ENCODE measurements at regions not wholly inside any gene's neighbourhood (a gene's known extent, or its start where the extent isn't known, plus 50 kb on each side); places are given as distances from the start of the nearest gene placed in this dataset.

- Histone ChIP-seq H3K27ac (no peak overlapping the region), H3K9me3 (no peaks in the 10 kb centered on the region), H3K36me3 (no peaks in the 10 kb centered on the region), H3K4me3 (no peak overlapping the region), H3K4me1 (no peaks in the 10 kb centered on the region), H3K27me3 (no peaks in the 10 kb centered on the region)
- DNase-seq (ENCODE audit: low spot score in 2 of 2): no peak
- TF ChIP-seq EP300 (IDR thresholded peaks at IDR 0.05) (no peak), CTCF (IDR thresholded peaks at IDR 0.05) (no peak), POLR2A (IDR thresholded peaks at IDR 0.05) (no peak)
- 67 to 69% methylated on average over 9 of the region's 9 CpGs for WGBS, 2 donors
Observed at GRCh38 chr18:70513502-70514171, 224.8 kb downstream of the SOCS6 start.

- Histone ChIP-seq H3K27ac (no peak overlapping the region), H3K9me3 (no peaks in the 10 kb centered on the region), H3K4me3 (no peak overlapping the region), H3K27me3 (no peaks in the 10 kb centered on the region), H3K36me3 (no peaks in the 10 kb centered on the region), H3K4me1 (no peaks in the 10 kb centered on the region)
- 77 to 83% methylated on average over 4 of the region's 4 CpGs for WGBS, 2 donors
- no peak for DNase-seq (ENCODE audit: low spot score in 2 of 2)
- no peak for TF ChIP-seq EP300 (IDR thresholded peaks at IDR 0.05)
- no peak for TF ChIP-seq CTCF (IDR thresholded peaks at IDR 0.05)
- TF ChIP-seq POLR2A (IDR thresholded peaks at IDR 0.05): no peak
Observed at GRCh38 chr18:70507970-70508369, 219.1 kb downstream of the SOCS6 start.

GRCh38 chr18:70506511-70506910 is 217.7 kb downstream of the SOCS6 start:
- no peak overlapping the region for H3K27ac ChIP-seq
- TF ChIP-seq CTCF (IDR thresholded peaks at IDR 0.05) (no peak), POLR2A (IDR thresholded peaks at IDR 0.05) (no peak), EP300 (IDR thresholded peaks at IDR 0.05) (no peak)
- no peak for DNase-seq (ENCODE audit: low spot score in 2 of 2)
- WGBS, 2 donors: 70 to 71% methylated on average over 4 of the region's 4 CpGs
- H3K4me3 ChIP-seq: no peak overlapping the region
- H3K36me3 ChIP-seq: no peaks in the 10 kb centered on the region
- no peaks in the 10 kb centered on the region for H3K27me3 ChIP-seq
- H3K9me3 ChIP-seq: no peaks in the 10 kb centered on the region
- H3K4me1 ChIP-seq: no peaks in the 10 kb centered on the region

- H3K27me3 ChIP-seq: no peaks in the 10 kb centered on the region
- TF ChIP-seq EP300 (IDR thresholded peaks at IDR 0.05) (no peak), CTCF (IDR thresholded peaks at IDR 0.05) (no peak), POLR2A (IDR thresholded peaks at IDR 0.05) (no peak)
- H3K36me3 ChIP-seq: no peaks in the 10 kb centered on the region
- no peak overlapping the region for H3K4me3 ChIP-seq
- no peaks in the 10 kb centered on the region for H3K9me3 ChIP-seq
- no peak for DNase-seq (ENCODE audit: low spot score in 2 of 2)
- 77 to 83% methylated on average over 1 of the region's 1 CpG for WGBS, 2 donors
- no peak overlapping the region for H3K27ac ChIP-seq
- no peaks in the 10 kb centered on the region for H3K4me1 ChIP-seq
Observed at GRCh38 chr18:70503060-70503459, 214.2 kb downstream of the SOCS6 start.

GRCh38 chr18:70501358-70501757 is 212.5 kb downstream of the SOCS6 start:
- WGBS, 2 donors: 49 to 50% methylated on average over 4 of the region's 4 CpGs
- no peak overlapping the region for H3K27ac ChIP-seq
- no peaks in the 10 kb centered on the region for H3K36me3 ChIP-seq
- no peaks in the 10 kb centered on the region for H3K9me3 ChIP-seq
- no peak for TF ChIP-seq CTCF (IDR thresholded peaks at IDR 0.05)
- no peak for TF ChIP-seq EP300 (IDR thresholded peaks at IDR 0.05)
- no peak for TF ChIP-seq POLR2A (IDR thresholded peaks at IDR 0.05)
- H3K4me3 ChIP-seq: no peak overlapping the region
- no peaks in the 10 kb centered on the region for H3K4me1 ChIP-seq
- H3K27me3 ChIP-seq: no peaks in the 10 kb centered on the region
- no peak for DNase-seq (ENCODE audit: low spot score in 2 of 2)

Measured in tibial nerve (tissue), 4 donors.